Endometrium (tissue), 2 donors: ENCODE measurements at regions not wholly inside any gene's neighbourhood (a gene's known extent, or its start where the extent isn't known, plus 50 kb on each side); places are given as distances from the start of the nearest gene placed in this dataset.
"Not testable (repeated sequence)": the region's sequence is repeated elsewhere in the genome, so short reads cannot be mapped to it uniquely, and the experiment has no call there.

ENCODE experiments used
- FAIRE-seq: peaks from 2 replicates; lab custom pipeline; 2012; peaks lifted over from hg19 to GRCh38; lab: Jason Lieb, UNC
- donor health status: control.
- donor health status: control.

DNA sequence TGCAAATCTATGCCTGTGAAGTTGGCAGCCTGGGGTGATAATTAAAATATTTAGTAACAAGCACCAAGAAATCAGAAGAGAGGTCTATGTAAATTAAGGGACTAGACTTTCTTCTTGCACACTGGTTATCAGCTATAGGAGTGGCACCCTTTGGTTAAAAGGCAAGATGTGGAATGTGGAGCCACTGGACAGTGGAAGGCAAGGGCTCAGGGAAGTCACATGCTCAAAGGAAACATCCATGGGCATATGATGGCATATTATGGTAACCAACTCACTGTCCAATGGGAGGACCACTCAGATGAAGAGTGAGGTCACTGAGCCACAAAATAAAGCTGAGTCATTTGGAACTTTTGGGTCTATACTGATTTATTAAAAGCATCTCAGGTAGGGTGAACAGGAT is 165.6 kb upstream of the PRICKLE2 start:
- FAIRE-seq = no peak

- FAIRE-seq = no peak
Observed at GRCh38 chr3:64388886-64389285, 163.6 kb upstream of the PRICKLE2 start.

- no peak for FAIRE-seq
Observed at GRCh38 chr3:64387688-64388087, 162.4 kb upstream of the PRICKLE2 start.

GRCh38 chr3:64385277-64385676 is 160.0 kb upstream of the PRICKLE2 start:
- FAIRE-seq = no peak

DNA sequence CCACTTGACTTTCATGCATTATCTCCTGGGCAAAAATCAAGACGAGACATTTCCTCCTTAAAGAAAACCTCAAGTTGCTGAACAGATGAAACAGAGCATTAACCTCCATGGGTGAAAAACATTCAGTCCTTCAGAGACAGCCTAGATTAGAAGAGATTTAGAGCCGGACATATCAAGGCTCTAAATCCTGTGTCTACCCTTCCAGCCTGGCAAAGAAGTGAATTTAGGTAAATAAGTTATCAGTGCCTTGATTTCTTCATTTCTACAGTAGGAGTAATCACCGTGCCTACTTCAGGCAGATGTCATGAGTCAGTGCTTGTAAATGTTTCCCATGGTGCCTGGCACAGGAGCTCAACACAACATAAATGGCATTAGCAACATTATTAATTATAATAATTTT is 159.3 kb upstream of the PRICKLE2 start:
- FAIRE-seq = no peak

DNA sequence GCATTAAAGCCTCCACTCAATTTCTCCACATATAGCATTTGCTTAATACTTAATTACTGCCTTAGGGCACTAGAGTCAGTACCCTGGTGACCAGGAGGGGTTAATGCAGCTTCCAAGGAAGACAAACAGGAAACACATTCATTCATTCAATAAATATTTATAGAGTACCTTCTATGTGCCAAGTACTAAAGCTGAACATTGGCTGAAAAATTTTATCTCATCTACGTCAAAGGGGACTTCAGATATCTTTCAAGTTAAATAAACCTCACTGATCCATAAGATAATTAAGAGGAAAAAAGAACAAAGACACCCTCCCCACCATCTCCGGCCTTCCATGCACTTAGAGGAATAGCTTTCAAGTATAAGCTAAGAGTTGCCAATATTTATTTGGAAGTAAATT is 156.9 kb upstream of the PRICKLE2 start:
- FAIRE-seq = no peak

DNA sequence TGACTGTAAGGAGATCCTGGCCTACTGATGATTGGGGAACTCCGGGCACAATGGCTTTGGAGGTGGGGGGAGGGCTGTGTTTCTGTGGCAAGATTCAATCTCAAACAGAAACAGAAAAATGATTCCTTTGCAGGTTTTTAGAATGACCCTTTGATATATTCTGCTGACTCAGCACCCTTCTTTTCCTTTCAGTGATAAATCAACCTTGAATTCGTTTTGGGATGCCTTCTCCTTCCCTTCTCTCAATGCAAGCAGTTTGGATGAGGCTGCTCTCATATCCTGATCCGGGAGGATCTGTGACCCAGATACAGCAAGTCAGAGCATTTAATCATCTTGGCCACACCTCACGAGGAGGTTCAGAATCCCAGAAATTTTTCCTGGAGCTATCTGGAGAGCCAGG is 156.1 kb upstream of the PRICKLE2 start:
- no peak for FAIRE-seq

DNA sequence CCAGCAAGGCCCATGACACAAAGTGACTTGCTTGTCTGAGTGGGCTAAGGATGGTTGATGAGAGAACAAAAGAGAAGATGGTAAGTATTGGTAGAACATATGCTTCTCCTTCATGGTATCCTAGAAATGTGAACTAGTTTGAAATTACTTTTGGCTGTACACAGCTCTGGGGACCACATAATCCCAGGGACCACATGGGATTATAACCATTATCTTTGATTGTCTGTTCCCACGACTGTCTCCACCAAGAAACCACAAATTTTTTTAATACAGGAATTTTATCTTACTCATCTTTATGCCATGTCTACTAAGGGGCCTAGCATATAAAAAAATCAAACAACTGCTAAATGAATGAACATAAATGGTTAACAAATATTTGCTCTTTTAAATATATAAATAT is 155.3 kb upstream of the PRICKLE2 start:
- FAIRE-seq = no peak

GRCh38 chr3:64379221-64379620 is 154.0 kb upstream of the PRICKLE2 start:
- no peak for FAIRE-seq

GRCh38 chr3:64377942-64378341 is 152.7 kb upstream of the PRICKLE2 start:
- FAIRE-seq = no peak

DNA sequence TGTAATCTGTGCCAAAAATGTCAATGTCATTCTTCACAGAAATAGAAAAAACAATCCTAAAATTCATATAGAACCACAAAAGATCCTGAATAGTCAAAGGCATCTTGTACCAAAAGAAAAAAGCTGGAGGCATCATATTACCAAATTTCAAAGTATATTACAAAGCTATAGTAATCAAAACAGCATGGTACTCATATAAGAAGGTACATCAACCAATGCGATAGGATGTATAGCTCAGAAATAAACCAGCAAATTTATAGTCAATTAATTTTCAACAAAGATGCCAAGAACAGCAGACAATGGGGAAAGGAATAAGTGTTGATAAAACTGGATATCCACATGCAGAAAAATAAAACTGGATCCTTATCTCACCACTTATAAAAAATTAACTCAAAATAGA is 150.5 kb upstream of the PRICKLE2 start:
- FAIRE-seq = no peak

- no peak for FAIRE-seq
Observed at GRCh38 chr3:64369390-64369789, 144.1 kb upstream of the PRICKLE2 start.

DNA sequence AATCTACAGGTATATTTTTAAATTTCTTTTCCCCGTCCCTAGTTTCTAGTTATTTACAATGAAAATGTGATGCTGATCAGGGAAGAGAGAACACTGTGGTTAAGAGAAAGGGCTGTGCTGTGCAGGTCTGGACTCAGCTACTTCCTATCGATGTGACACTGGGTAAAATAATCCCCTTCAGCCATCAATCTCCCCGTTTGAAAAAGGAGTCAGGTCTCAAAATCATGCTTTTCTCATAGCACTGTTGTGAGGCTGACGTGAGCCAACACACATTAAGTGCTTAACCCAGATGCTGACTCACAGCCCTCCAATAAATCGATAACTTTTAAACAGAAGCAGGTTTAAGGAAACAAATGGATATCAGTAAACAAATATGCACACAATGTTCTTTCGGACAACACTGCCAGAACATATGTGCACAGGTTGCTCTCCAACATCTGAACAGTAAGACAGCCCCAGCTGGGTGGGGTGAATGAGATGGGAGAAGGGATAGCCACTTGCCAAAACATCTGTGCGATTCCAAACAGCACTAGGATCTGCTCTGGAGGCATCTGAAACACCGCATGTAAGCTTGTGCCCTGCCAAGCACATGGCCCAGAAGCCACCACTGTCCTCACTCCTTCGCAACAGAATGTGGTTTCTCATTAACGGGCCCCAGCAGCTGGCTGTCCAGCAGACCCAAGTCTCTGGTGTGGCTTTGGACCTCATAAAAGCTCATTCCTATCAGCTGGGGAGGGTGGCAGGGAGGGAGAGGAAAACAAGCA is 143.2 kb upstream of the PRICKLE2 start:
- no peak for FAIRE-seq

GRCh38 chr3:64365877-64366276 is 140.6 kb upstream of the PRICKLE2 start:
- FAIRE-seq = no peak

- FAIRE-seq = no peak
Observed at GRCh38 chr3:64363842-64364241, 138.6 kb upstream of the PRICKLE2 start.

DNA sequence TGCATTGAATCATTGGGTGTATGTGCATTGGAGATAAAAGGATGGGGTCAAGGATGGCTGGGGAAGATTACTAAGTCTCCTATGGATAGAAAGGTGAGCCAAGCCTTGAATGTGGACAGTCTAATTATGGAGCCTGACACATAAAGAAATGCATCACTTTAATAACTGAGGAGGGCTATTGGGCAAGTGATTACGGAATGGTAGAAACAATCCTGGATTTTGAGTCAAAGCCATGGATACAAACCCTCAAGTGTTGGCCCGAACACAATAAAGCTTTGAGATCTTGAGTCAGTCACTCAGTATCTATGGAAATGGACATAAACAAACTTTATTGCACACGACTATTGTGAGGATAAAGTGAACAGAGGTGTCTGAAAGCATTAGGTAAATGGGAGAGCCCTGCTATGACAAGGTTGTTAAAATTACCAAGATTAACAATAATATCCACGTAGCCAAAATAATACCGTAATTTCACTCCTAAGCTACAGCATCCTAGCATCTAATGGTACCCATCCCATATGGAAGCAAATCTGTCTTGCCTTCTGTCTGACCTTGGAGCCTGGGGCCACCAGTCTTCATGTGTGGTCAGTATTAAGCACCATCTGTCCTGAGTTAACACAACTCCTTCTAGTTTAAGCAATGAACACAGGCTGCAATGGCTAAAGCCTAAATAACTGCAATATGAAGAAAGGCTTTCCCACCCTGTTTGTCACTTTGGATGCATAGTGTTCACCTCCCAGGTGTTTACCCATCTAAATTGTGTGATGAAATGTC is 136.9 kb upstream of the PRICKLE2 start:
- FAIRE-seq = no peak

DNA sequence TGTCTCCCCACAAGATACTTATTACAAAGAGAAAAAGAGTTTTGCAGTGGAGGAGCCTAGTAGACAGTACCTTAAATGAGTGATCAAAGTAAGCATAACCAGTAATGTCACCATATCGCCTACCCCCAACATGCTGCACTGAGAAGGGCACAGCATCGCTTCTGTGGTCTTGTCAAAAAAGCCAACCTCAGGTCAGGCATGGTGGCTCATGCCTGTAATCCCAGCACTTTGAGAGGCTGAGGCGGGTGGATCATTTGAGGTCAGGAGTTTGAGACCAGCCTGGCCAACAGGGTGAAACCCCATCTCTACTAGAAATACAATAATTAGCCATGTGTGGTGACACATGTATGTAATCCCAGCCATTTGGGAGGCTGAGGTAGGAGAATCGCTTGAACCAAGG is 135.8 kb upstream of the PRICKLE2 start:
- FAIRE-seq = not testable (repeated sequence)

GRCh38 chr3:64360280-64360679 is 135.0 kb upstream of the PRICKLE2 start:
- no peak for FAIRE-seq

DNA sequence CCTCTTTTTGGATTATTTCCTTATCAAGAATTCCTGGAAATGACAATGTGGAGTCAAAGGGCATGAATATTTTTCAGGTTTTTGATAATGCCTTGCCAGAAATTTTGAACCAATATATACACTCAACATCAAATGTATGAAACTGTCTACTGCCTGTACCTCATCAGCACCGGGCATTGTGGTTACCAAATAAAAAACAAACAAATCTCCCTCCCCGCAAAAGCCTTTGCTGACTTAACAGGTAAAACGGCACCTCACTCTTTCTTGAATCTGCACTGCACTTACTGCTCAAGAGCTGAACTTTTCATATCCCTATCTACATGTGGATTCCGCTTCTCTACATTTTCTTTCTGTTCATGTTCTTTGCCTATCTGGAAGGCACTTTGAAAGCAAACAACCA is 134.5 kb upstream of the PRICKLE2 start:
- no peak for FAIRE-seq

DNA sequence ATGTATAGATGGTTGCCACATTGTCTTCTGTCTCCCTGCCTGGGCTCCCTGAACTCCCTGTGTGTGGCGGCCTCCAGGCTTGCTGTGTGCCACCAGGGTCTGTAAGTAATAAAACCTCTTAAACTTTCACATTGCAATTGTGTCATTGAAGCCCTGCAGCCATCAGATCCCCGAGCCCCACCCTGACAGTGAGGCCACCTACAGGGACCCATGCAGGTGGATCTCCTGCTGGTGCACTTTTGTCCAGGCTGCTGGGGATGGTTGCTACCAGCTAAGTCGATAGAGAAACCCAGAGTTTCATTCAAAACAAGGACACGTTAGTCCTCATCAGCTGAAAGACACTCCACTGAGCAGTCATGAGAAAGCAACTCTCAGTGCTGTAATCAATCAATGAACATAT is 133.6 kb upstream of the PRICKLE2 start:
- no peak for FAIRE-seq

GRCh38 chr3:64358176-64358575 is 132.9 kb upstream of the PRICKLE2 start:
- FAIRE-seq = no peak

- FAIRE-seq = no peak
Observed at GRCh38 chr3:64357481-64357880, 132.2 kb upstream of the PRICKLE2 start.

- FAIRE-seq = no peak
Observed at GRCh38 chr3:64355401-64355807, 130.1 kb upstream of the PRICKLE2 start.

DNA sequence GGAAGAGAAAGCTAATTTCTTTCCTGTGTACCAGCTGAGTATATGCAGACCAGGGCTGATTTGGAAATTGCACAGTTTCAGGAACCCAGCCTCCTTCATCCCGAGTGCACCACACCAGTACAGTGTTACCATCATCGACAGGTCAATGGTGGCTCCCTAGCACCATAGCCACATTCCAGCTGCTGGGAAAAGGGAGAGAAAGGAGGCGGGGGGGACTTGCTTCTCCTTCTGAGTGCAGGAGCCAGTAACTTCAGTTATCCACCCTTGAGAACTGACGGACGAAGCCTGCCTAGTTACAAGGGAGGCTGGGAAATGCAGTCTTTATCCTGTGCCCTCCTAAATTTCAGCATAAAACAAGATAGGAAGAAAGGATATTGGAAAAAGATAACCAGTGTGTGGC is 129.7 kb upstream of the PRICKLE2 start:
- FAIRE-seq = no peak
